CD14-positive monocyte (primary cell): ENCODE measurements at regions not wholly inside any gene's neighbourhood (a gene's known extent, or its start where the extent isn't known, plus 50 kb on each side); places are given as distances from the start of the nearest gene placed in this dataset.

Experiments
- DNase-seq, 3 donors: peaks; one replicate each; pipeline ENCODE4 v3.0.0-alpha.2; 2011 to 2022
- H2AFZ ChIP-seq: 2 replicates; pipeline ENCODE4 v1.6.0; 2012; ENCODE audit warnings: mild to moderate bottlenecking, low read depth, low read length, inconsistent platforms; ENCODE audit not compliant: insufficient read depth, poor library complexity, severe bottlenecking
- H3K27ac ChIP-seq, 2 donors: 1 replicate in 1 of 2; 2 replicates in 1 of 2; pipeline ENCODE4 v1.5.1; 2012 to 2013; ENCODE audit warnings: low read length in 2 of 2, control low read depth in 1 of 2, inconsistent platforms in 1 of 2, low read depth in 1 of 2, mild to moderate bottlenecking in 1 of 2
- H3K27me3 ChIP-seq, 2 donors: one replicate each; pipeline versions ENCODE4 v1.6.0 to v1.6.1; 2011 to 2013; ENCODE audit warnings: low read length in 2 of 2; ENCODE audit not compliant: control insufficient read depth in 2 of 2, insufficient read depth in 2 of 2
- H3K36me3 ChIP-seq, 2 donors: replicated peaks in 1 of 2; 1 replicate in 1 of 2; 2 replicates in 1 of 2; pipeline versions ENCODE4 v1.5.1 to v1.6.1; 2012 to 2013; ENCODE audit warnings: low read length in 2 of 2, control low read depth in 1 of 2, inconsistent platforms in 1 of 2, mild to moderate bottlenecking in 1 of 2; ENCODE audit not compliant: insufficient read depth in 2 of 2, control insufficient read depth in 1 of 2
- H3K4me1 ChIP-seq, 2 donors: 1 replicate in 1 of 2; 2 replicates in 1 of 2; pipeline versions ENCODE4 v1.5.1 to v1.6.1; 2012 to 2013; ENCODE audit warnings: low read length in 2 of 2, control low read depth in 1 of 2, inconsistent platforms in 1 of 2, mild to moderate bottlenecking in 1 of 2, moderate library complexity in 1 of 2; ENCODE audit not compliant: insufficient read depth in 2 of 2, control insufficient read depth in 1 of 2
- H3K4me2 ChIP-seq: replicated peaks from 2 replicates; pipeline ENCODE3; 2012; ENCODE audit warnings: low read length, moderate library complexity, mild to moderate bottlenecking; ENCODE audit not compliant: poor library complexity, severe bottlenecking; ENCODE audit errors: extremely low read depth
- H3K4me3 ChIP-seq, 3 experiments: fragments of 200-600 bp in 1 of 3; sonication (generic) in 1 of 3; replicated peaks in 1 of 3; 1 replicate in 2 of 3; 2 replicates in 1 of 3; pipeline ENCODE4 v1.5.1; 2011 to 2013; ENCODE audit warnings: low read length in 3 of 3, mild to moderate bottlenecking in 3 of 3, control low read depth in 2 of 3, low read depth in 2 of 3, inconsistent platforms in 1 of 3, moderate library complexity in 1 of 3
- H3K79me2 ChIP-seq: 2 replicates; pipeline ENCODE4 v1.6.0; 2012; ENCODE audit warnings: mild to moderate bottlenecking, control low read depth, inconsistent platforms, low read length, moderate library complexity; ENCODE audit not compliant: insufficient read depth
- H3K9ac ChIP-seq: 2 replicates; pipeline ENCODE4 v1.6.0; 2017; ENCODE audit warnings: low read length, mild to moderate bottlenecking; ENCODE audit not compliant: insufficient read depth, poor library complexity, severe bottlenecking
- H3K9me3 ChIP-seq, 2 donors: replicated peaks in 1 of 2; 1 replicate in 1 of 2; 2 replicates in 1 of 2; pipeline versions ENCODE4 v1.5.1 to v1.6.1; 2012 to 2013; ENCODE audit warnings: low read length in 2 of 2, control low read depth in 1 of 2; ENCODE audit not compliant: control insufficient read depth in 1 of 2, insufficient read depth in 1 of 2
- H4K20me1 ChIP-seq: 2 replicates; pipeline ENCODE4 v1.6.0; 2012; ENCODE audit warnings: mild to moderate bottlenecking, low read length, control low read depth, moderate library complexity; ENCODE audit not compliant: insufficient read depth
- H3K27ac Mint-ChIP-seq, 7 donors: one replicate each; pipeline ENCODE4 v1.8.0; 2020; ENCODE audit warnings: mild to moderate bottlenecking in 7 of 7, mixed read lengths in 7 of 7, moderate library complexity in 6 of 7, inconsistent platforms in 2 of 7
- H3K27me3 Mint-ChIP-seq, 3 donors: one replicate each; pipeline ENCODE4 v1.8.0; 2021 to 2022; ENCODE audit warnings: low read depth in 3 of 3, mild to moderate bottlenecking in 3 of 3, mixed read lengths in 3 of 3, moderate library complexity in 3 of 3, inconsistent platforms in 1 of 3
- H3K36me3 Mint-ChIP-seq, 2 donors: one replicate each; pipeline ENCODE4 v1.8.0; 2020; ENCODE audit warnings: mixed read lengths in 2 of 2, inconsistent platforms in 1 of 2, mild to moderate bottlenecking in 1 of 2
- H3K4me1 Mint-ChIP-seq: one replicate; pipeline ENCODE4 v1.8.0; 2020; ENCODE audit warnings: mild to moderate bottlenecking, mixed read lengths
- H3K4me3 Mint-ChIP-seq, 2 donors: one replicate each; pipeline ENCODE4 v1.8.0; 2020; ENCODE audit warnings: mild to moderate bottlenecking in 2 of 2, mixed read lengths in 2 of 2, moderate library complexity in 1 of 2
- H3K9me3 Mint-ChIP-seq, 7 donors: one replicate each; pipeline ENCODE4 v1.8.0; 2020 to 2022; ENCODE audit warnings: mixed read lengths in 7 of 7, mild to moderate bottlenecking in 6 of 7, moderate library complexity in 6 of 7, inconsistent platforms in 2 of 7
- WGBS: methylation state at CpG from one replicate; pipeline ENCODE4 v1.1.5; 2013; ENCODE audit warnings: missing lambda C conversion rate; ENCODE audit not compliant: insufficient coverage; 5-methylcytosine and 5-hydroxymethylcytosine counted together
- intact Hi-C, 2 donors: fragments of 100-400 bp; cut with micrococcal nuclease; formaldehyde crosslinking; loops; one replicate each; pipeline versions ENCODE4 v1.15.0 to v1.15.1; 2023
- TF ChIP-seq, protein P1 (sequence below): fragments of 200-600 bp; IDR thresholded peaks from one replicate; pipeline ENCODE4 v1.8.0; 2022; ENCODE audit warnings: antibody characterized with exemption, mild to moderate bottlenecking

DNA sequence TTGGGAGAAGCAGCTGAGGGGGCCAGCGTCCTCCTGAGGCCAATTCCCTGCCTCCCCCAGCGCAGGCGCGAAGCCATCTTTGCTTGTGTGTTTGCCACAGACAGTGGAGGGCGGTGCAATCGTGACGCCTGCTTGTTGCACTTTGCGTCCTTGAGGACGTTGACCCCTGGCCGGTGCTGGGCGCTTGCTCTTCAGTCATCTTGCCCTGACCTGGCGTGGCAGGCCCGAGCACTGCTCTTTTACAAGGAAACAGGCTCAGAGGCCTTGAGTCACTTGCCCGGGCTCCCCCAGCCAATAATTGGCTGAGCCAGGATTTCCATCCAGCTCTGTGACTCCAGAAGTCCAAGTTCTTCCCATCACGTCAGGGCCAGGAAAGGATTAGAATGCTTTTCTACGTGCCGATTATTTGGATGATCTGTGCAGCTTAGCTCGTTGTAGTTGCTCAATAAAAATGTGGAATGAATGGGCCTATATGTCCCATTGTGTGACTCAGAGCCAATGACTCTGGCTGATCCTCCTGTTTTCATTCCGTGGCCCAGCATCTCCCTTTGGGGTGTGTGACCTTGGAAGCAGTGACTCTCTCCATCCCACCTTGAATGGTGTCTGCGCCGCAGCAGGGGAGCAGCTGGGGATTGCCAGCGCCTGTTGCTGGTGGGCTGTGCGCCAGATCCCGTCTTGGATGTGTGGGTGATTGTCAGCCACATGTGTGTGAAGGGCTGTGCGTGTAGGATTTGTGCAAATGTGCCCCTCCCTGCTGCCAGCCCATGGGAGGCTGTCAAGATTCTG lies 214.1 kb downstream of the SEC14L1 start:
- H3K4me2 ChIP-seq: no peak overlapping the region

GRCh38 chr17:77356109-77356689 lies 215.4 kb downstream of the SEC14L1 start:
- Histone ChIP-seq H3K79me2 (no peaks in the 10 kb centered on the region), H3K9ac (no peak overlapping the region), H3K27me3 (no peaks in the 10 kb centered on the region), H2AFZ (no peak overlapping the region), H4K20me1 (peaks cover 6% of the 10 kb centered on the region), H3K4me2 (no peak overlapping the region), H3K9me3 (no peaks in the 10 kb centered on the region), H3K27ac (no peak overlapping the region), H3K4me3 (no peak overlapping the region), H3K4me1 (no peaks in the 10 kb centered on the region), H3K36me3 (no peaks in the 10 kb centered on the region)
- Mint-ChIP-seq H3K9me3 (peaks cover 0 to 2% (median 0%) of the 10 kb centered on the region in 7 donors), H3K27ac (peak overlapping the region in 1 of 7 donors; percentile 36), H3K36me3 (peaks cover 0 to 2% of the 10 kb centered on the region in 2 donors), H3K4me1 (peaks cover 8% of the 10 kb centered on the region), H3K27me3 (peaks cover 0 to 2% (median 0%) of the 10 kb centered on the region in 3 donors), H3K4me3 (no peak overlapping the region)
- 62% methylated on average over 8 of the region's 15 CpGs for WGBS
- no peak for DNase-seq
- TF ChIP-seq, protein P1, sequence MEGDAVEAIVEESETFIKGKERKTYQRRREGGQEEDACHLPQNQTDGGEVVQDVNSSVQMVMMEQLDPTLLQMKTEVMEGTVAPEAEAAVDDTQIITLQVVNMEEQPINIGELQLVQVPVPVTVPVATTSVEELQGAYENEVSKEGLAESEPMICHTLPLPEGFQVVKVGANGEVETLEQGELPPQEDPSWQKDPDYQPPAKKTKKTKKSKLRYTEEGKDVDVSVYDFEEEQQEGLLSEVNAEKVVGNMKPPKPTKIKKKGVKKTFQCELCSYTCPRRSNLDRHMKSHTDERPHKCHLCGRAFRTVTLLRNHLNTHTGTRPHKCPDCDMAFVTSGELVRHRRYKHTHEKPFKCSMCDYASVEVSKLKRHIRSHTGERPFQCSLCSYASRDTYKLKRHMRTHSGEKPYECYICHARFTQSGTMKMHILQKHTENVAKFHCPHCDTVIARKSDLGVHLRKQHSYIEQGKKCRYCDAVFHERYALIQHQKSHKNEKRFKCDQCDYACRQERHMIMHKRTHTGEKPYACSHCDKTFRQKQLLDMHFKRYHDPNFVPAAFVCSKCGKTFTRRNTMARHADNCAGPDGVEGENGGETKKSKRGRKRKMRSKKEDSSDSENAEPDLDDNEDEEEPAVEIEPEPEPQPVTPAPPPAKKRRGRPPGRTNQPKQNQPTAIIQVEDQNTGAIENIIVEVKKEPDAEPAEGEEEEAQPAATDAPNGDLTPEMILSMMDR: no peak
- intact Hi-C loops: no loop called here

More for the DNA sequence above, 214.1 kb downstream of the SEC14L1 start:
- Histone ChIP-seq H3K79me2 (no peaks in the 10 kb centered on the region), H3K4me1 (no peaks in the 10 kb centered on the region), H3K36me3 (no peaks in the 10 kb centered on the region), H3K27ac (no peak overlapping the region), H2AFZ (no peak overlapping the region), H4K20me1 (peaks cover 6% of the 10 kb centered on the region), H3K27me3 (no peaks in the 10 kb centered on the region), H3K9me3 (no peaks in the 10 kb centered on the region), H3K9ac (no peak overlapping the region), H3K4me3 (no peak overlapping the region)
- no peak overlapping the region for H3K4me3 Mint-ChIP-seq
- 95% methylated on average over 16 of the region's 25 CpGs for WGBS
- intact Hi-C loops: no loop called here
- H3K36me3 Mint-ChIP-seq: peaks cover 0 to 2% of the 10 kb centered on the region in 2 donors
- no peak overlapping the region for H3K27ac Mint-ChIP-seq
- no peak for DNase-seq
- TF ChIP-seq, protein P1: no peak
- H3K27me3 Mint-ChIP-seq: peaks cover 0 to 2% (median 0%) of the 10 kb centered on the region in 3 donors
- peaks cover 8% of the 10 kb centered on the region for H3K4me1 Mint-ChIP-seq
- H3K9me3 Mint-ChIP-seq: no peaks in the 10 kb centered on the region
